ENCODE measurements at regions not wholly inside any gene's neighbourhood (a gene's known extent, or its start where the extent isn't known, plus 50 kb on each side); places are given as distances from the start of the nearest gene placed in this dataset.

DNA sequence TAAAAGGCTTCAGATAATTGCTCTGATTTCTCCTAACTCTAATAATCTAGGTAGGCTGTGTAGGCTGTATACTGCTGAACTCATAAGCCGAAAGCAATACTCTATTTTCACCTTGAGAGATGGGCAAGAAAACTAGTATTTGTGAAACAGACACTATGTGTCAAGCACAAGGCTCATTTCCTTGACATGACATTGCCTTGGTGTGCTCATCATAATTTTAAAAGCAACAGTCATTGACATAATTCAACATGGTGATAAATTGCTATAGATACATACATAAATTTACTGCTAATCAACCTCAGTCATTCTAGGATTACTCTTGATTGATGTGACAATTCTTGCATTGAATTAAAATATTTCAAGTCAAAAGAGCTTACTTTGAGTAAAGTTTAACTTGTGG, 304.7 kb downstream of the CNTN3 start:
- Mint-ChIP-seq H3K4me3 (no peak overlapping the region), H3K9me3 (peaks cover 8% of the 10 kb centered on the region; the same call in 1 of the 2 replicates), H3K27ac (no peak overlapping the region), H3K27me3 (ENCODE audit: low read depth) (no peaks in the 10 kb centered on the region), H3K4me1 (peaks cover 5% of the 10 kb centered on the region), H3K36me3 (no peaks in the 10 kb centered on the region)
- DNase-seq (ENCODE audit: low spot score): no peak
- POLR2A ChIA-PET: no interaction called here
- ATAC-seq: no peak
- no peak for TF ChIP-seq TCF7 (CRISPR knock-in tag; IDR thresholded peaks at IDR 0.05; ENCODE audit: low read depth)
- TF ChIP-seq, protein P1, sequence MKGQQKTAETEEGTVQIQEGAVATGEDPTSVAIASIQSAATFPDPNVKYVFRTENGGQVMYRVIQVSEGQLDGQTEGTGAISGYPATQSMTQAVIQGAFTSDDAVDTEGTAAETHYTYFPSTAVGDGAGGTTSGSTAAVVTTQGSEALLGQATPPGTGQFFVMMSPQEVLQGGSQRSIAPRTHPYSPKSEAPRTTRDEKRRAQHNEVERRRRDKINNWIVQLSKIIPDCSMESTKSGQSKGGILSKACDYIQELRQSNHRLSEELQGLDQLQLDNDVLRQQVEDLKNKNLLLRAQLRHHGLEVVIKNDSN (CRISPR knock-in tag; IDR thresholded peaks at IDR 0.05): no peak
- TF ChIP-seq MYBL2 (CRISPR knock-in tag; IDR thresholded peaks at IDR 0.05): no peak
- TF ChIP-seq ZBTB21 (CRISPR knock-in tag; IDR thresholded peaks at IDR 0.05; ENCODE audit: borderline replicate concordance): no peak
- no peak for TF ChIP-seq CREM (CRISPR knock-in tag; IDR thresholded peaks at IDR 0.05)
- TF ChIP-seq, protein P2, sequence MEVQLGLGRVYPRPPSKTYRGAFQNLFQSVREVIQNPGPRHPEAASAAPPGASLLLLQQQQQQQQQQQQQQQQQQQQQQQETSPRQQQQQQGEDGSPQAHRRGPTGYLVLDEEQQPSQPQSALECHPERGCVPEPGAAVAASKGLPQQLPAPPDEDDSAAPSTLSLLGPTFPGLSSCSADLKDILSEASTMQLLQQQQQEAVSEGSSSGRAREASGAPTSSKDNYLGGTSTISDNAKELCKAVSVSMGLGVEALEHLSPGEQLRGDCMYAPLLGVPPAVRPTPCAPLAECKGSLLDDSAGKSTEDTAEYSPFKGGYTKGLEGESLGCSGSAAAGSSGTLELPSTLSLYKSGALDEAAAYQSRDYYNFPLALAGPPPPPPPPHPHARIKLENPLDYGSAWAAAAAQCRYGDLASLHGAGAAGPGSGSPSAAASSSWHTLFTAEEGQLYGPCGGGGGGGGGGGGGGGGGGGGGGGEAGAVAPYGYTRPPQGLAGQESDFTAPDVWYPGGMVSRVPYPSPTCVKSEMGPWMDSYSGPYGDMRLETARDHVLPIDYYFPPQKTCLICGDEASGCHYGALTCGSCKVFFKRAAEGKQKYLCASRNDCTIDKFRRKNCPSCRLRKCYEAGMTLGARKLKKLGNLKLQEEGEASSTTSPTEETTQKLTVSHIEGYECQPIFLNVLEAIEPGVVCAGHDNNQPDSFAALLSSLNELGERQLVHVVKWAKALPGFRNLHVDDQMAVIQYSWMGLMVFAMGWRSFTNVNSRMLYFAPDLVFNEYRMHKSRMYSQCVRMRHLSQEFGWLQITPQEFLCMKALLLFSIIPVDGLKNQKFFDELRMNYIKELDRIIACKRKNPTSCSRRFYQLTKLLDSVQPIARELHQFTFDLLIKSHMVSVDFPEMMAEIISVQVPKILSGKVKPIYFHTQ (CRISPR knock-in tag; IDR thresholded peaks at IDR 0.05): no peak
- TF ChIP-seq CBFB (CRISPR knock-in tag; IDR thresholded peaks at IDR 0.05; ENCODE audit: low read depth): no peak
- no peak for TF ChIP-seq SMAD4 (CRISPR knock-in tag; IDR thresholded peaks at IDR 0.05)
- TF ChIP-seq, protein P3, sequence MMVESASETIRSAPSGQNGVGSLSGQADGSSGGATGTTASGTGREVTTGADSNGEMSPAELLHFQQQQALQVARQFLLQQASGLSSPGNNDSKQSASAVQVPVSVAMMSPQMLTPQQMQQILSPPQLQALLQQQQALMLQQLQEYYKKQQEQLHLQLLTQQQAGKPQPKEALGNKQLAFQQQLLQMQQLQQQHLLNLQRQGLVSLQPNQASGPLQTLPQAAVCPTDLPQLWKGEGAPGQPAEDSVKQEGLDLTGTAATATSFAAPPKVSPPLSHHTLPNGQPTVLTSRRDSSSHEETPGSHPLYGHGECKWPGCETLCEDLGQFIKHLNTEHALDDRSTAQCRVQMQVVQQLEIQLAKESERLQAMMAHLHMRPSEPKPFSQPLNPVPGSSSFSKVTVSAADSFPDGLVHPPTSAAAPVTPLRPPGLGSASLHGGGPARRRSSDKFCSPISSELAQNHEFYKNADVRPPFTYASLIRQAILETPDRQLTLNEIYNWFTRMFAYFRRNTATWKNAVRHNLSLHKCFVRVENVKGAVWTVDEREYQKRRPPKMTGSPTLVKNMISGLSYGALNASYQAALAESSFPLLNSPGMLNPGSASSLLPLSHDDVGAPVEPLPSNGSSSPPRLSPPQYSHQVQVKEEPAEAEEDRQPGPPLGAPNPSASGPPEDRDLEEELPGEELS (CRISPR knock-in tag; IDR thresholded peaks at IDR 0.05): no peak
- TF ChIP-seq CREB1 (CRISPR knock-in tag; IDR thresholded peaks at IDR 0.05): no peak
- CTCF ChIA-PET: no interaction called here

DNA sequence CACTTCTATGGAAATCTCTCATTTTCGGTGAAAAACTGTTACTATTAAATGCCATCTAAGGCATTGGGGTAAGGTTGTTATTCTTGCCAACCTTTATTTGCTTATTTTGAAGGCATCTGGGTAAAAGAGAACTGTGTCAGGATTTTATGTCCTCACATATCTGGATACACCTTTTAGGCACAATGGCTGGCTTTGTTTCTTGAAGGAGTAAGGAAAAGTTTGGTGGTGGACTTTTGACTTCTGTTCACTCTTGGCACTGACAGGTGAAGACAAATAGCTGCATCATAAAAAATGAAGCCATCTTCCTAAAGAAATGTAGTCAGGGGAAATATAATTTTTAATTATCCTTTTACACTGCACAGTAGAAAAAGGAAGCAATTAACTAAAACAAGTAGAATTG, 310.0 kb downstream of the CNTN3 start:
- Mint-ChIP-seq H3K9me3 (no peaks in the 10 kb centered on the region), H3K4me3 (no peak overlapping the region), H3K27ac (no peak overlapping the region), H3K27me3 (ENCODE audit: low read depth) (no peaks in the 10 kb centered on the region), H3K36me3 (no peaks in the 10 kb centered on the region), H3K4me1 (no peaks in the 10 kb centered on the region)
- ChIA-PET POLR2A (no interaction called here), CTCF (no interaction called here)
- ATAC-seq: no peak
- no peak for DNase-seq (ENCODE audit: low spot score)
- TF ChIP-seq GABPB1 (CRISPR knock-in tag; IDR thresholded peaks at IDR 0.05): no peak
- TF ChIP-seq, protein P4, sequence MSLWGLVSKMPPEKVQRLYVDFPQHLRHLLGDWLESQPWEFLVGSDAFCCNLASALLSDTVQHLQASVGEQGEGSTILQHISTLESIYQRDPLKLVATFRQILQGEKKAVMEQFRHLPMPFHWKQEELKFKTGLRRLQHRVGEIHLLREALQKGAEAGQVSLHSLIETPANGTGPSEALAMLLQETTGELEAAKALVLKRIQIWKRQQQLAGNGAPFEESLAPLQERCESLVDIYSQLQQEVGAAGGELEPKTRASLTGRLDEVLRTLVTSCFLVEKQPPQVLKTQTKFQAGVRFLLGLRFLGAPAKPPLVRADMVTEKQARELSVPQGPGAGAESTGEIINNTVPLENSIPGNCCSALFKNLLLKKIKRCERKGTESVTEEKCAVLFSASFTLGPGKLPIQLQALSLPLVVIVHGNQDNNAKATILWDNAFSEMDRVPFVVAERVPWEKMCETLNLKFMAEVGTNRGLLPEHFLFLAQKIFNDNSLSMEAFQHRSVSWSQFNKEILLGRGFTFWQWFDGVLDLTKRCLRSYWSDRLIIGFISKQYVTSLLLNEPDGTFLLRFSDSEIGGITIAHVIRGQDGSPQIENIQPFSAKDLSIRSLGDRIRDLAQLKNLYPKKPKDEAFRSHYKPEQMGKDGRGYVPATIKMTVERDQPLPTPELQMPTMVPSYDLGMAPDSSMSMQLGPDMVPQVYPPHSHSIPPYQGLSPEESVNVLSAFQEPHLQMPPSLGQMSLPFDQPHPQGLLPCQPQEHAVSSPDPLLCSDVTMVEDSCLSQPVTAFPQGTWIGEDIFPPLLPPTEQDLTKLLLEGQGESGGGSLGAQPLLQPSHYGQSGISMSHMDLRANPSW (CRISPR knock-in tag; conservative IDR thresholded peaks at IDR 0.05; ENCODE audit: low read depth): no peak
- TF ChIP-seq ZNF219 (CRISPR knock-in tag; IDR thresholded peaks at IDR 0.05; ENCODE audit: borderline replicate concordance): no peak
- TF ChIP-seq NR3C1 (CRISPR knock-in tag; conservative IDR thresholded peaks at IDR 0.05; ENCODE audit: low read depth): no peak
- no peak for TF ChIP-seq ZBTB21 (CRISPR knock-in tag; IDR thresholded peaks at IDR 0.05; ENCODE audit: borderline replicate concordance)
- TF ChIP-seq, protein P5, sequence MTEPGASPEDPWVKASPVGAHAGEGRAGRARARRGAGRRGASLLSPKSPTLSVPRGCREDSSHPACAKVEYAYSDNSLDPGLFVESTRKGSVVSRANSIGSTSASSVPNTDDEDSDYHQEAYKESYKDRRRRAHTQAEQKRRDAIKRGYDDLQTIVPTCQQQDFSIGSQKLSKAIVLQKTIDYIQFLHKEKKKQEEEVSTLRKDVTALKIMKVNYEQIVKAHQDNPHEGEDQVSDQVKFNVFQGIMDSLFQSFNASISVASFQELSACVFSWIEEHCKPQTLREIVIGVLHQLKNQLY (CRISPR knock-in tag; IDR thresholded peaks at IDR 0.05): no peak
- TF ChIP-seq, protein P6, sequence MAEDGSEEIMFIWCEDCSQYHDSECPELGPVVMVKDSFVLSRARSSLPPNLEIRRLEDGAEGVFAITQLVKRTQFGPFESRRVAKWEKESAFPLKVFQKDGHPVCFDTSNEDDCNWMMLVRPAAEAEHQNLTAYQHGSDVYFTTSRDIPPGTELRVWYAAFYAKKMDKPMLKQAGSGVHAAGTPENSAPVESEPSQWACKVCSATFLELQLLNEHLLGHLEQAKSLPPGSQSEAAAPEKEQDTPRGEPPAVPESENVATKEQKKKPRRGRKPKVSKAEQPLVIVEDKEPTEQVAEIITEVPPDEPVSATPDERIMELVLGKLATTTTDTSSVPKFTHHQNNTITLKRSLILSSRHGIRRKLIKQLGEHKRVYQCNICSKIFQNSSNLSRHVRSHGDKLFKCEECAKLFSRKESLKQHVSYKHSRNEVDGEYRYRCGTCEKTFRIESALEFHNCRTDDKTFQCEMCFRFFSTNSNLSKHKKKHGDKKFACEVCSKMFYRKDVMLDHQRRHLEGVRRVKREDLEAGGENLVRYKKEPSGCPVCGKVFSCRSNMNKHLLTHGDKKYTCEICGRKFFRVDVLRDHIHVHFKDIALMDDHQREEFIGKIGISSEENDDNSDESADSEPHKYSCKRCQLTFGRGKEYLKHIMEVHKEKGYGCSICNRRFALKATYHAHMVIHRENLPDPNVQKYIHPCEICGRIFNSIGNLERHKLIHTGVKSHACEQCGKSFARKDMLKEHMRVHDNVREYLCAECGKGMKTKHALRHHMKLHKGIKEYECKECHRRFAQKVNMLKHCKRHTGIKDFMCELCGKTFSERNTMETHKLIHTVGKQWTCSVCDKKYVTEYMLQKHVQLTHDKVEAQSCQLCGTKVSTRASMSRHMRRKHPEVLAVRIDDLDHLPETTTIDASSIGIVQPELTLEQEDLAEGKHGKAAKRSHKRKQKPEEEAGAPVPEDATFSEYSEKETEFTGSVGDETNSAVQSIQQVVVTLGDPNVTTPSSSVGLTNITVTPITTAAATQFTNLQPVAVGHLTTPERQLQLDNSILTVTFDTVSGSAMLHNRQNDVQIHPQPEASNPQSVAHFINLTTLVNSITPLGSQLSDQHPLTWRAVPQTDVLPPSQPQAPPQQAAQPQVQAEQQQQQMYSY (CRISPR knock-in tag; IDR thresholded peaks at IDR 0.05): no peak
- TF ChIP-seq, protein P7, sequence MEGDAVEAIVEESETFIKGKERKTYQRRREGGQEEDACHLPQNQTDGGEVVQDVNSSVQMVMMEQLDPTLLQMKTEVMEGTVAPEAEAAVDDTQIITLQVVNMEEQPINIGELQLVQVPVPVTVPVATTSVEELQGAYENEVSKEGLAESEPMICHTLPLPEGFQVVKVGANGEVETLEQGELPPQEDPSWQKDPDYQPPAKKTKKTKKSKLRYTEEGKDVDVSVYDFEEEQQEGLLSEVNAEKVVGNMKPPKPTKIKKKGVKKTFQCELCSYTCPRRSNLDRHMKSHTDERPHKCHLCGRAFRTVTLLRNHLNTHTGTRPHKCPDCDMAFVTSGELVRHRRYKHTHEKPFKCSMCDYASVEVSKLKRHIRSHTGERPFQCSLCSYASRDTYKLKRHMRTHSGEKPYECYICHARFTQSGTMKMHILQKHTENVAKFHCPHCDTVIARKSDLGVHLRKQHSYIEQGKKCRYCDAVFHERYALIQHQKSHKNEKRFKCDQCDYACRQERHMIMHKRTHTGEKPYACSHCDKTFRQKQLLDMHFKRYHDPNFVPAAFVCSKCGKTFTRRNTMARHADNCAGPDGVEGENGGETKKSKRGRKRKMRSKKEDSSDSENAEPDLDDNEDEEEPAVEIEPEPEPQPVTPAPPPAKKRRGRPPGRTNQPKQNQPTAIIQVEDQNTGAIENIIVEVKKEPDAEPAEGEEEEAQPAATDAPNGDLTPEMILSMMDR (IDR thresholded peaks at IDR 0.05): no peak
- TF ChIP-seq, protein P8, sequence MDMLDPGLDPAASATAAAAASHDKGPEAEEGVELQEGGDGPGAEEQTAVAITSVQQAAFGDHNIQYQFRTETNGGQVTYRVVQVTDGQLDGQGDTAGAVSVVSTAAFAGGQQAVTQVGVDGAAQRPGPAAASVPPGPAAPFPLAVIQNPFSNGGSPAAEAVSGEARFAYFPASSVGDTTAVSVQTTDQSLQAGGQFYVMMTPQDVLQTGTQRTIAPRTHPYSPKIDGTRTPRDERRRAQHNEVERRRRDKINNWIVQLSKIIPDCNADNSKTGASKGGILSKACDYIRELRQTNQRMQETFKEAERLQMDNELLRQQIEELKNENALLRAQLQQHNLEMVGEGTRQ (CRISPR knock-in tag; IDR thresholded peaks at IDR 0.05): no peak
- TF ChIP-seq ELF4 (CRISPR knock-in tag; IDR thresholded peaks at IDR 0.05; ENCODE audit: low read depth): no peak
- TF ChIP-seq, protein P9, sequence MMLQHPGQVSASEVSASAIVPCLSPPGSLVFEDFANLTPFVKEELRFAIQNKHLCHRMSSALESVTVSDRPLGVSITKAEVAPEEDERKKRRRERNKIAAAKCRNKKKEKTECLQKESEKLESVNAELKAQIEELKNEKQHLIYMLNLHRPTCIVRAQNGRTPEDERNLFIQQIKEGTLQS (CRISPR knock-in tag; conservative IDR thresholded peaks at IDR 0.05): no peak
